Glutamatergic neuron (in vitro differentiated cells): ENCODE measurements at regions not wholly inside any gene's neighbourhood (a gene's known extent, or its start where the extent isn't known, plus 50 kb on each side); places are given as distances from the start of the nearest gene placed in this dataset.
A peak's percentile ranks its signal among the peaks of the same experiment; 100 is the strongest.

Experiments
- DNase-seq: peaks from one replicate; pipeline ENCODE4 v3.0.0; 2022
- H3K27ac Mint-ChIP-seq: one replicate; pipeline ENCODE4 v1.8.0; 2020; ENCODE audit warnings: mild to moderate bottlenecking, mixed read lengths, inconsistent platforms; ENCODE audit not compliant: unreplicated experiment
- H3K27me3 Mint-ChIP-seq: one replicate; pipeline ENCODE4 v1.8.0; 2020; ENCODE audit warnings: mild to moderate bottlenecking, moderate library complexity, mixed read lengths, inconsistent platforms; ENCODE audit not compliant: unreplicated experiment
- H3K36me3 Mint-ChIP-seq: one replicate; pipeline ENCODE4 v1.8.0; 2020; ENCODE audit warnings: mild to moderate bottlenecking, mixed read lengths, inconsistent platforms; ENCODE audit not compliant: unreplicated experiment
- H3K4me1 Mint-ChIP-seq: one replicate; pipeline ENCODE4 v1.8.0; 2020; ENCODE audit warnings: mild to moderate bottlenecking, low read depth, mixed read lengths, inconsistent platforms; ENCODE audit not compliant: unreplicated experiment
- H3K4me3 Mint-ChIP-seq: one replicate; pipeline ENCODE4 v1.8.0; 2020; ENCODE audit warnings: mild to moderate bottlenecking, mixed read lengths, inconsistent platforms; ENCODE audit not compliant: unreplicated experiment
- H3K9me3 Mint-ChIP-seq: one replicate; pipeline ENCODE4 v1.8.0; 2020; ENCODE audit warnings: mild to moderate bottlenecking, moderate library complexity, mixed read lengths, inconsistent platforms; ENCODE audit not compliant: unreplicated experiment
- CTCF ChIP-seq: fragments of 200-600 bp; sonication (generic); IDR thresholded peaks from one replicate; pipeline ENCODE4 v1.5.0; 2021; ENCODE audit not compliant: partially characterized antibody, unreplicated experiment

- TF ChIP-seq CTCF, result peak; percentile 99
- Mint-ChIP-seq H3K9me3 (peaks cover 3% of the 10 kb centered on the region), H3K4me3 (peak overlapping the region; percentile 87), H3K4me1 (peaks cover 25% of the 10 kb centered on the region), H3K36me3 (peaks cover 4% of the 10 kb centered on the region), H3K27me3 (peaks cover 1% of the 10 kb centered on the region), H3K27ac (no peak overlapping the region)
- peak; percentile 86 for DNase-seq
Measured at GRCh38 chr14:96741151-96741977, 55.8 kb upstream of the VRK1 start.

- Mint-ChIP-seq H3K4me3 (no peak overlapping the region), H3K4me1 (peaks cover 37% of the 10 kb centered on the region), H3K27me3 (peaks cover 1% of the 10 kb centered on the region)
Measured at GRCh38 chr14:96744262-96744661, 52.9 kb upstream of the VRK1 start.

GRCh38 chr14:96745500-96746051 lies 51.6 kb upstream of the VRK1 start:
- H3K4me1 Mint-ChIP-seq, result peaks cover 37% of the 10 kb centered on the region
- peaks cover 6% of the 10 kb centered on the region for H3K9me3 Mint-ChIP-seq
- H3K4me3 Mint-ChIP-seq, result no peak overlapping the region
- H3K36me3 Mint-ChIP-seq, result peaks cover 4% of the 10 kb centered on the region
- H3K27me3 Mint-ChIP-seq, result peaks cover 1% of the 10 kb centered on the region
- no peak for TF ChIP-seq CTCF
- DNase-seq, result no peak
- H3K27ac Mint-ChIP-seq, result no peak overlapping the region

More at GRCh38 chr14:96744262-96744661, 52.9 kb upstream of the VRK1 start:
- no peak for TF ChIP-seq CTCF
- Mint-ChIP-seq H3K9me3 (peaks cover 6% of the 10 kb centered on the region), H3K27ac (peak overlapping the region; percentile 72), H3K36me3 (peaks cover 4% of the 10 kb centered on the region)
- no peak for DNase-seq

DNA sequence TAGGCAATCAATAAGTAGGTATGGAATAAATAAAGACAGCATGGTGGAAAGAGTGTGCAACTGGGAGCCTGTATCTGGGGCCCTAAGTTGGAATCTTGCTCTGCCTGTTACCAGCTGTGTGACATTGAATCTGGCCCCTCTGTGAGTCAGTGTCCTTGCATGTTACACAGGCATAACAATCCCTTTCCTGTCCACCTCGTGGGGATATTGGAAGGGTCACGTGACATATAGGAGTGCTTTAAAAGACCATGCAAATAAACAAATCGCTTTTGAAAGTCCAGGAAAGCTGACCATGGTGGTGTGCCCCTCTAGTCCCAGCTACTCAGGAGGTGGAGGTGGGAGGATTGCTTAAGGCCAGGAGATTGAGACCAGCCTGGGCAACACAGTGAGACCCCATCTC lies 51.1 kb upstream of the VRK1 start:
- H3K4me1 Mint-ChIP-seq, result peaks cover 37% of the 10 kb centered on the region
- H3K36me3 Mint-ChIP-seq, result peaks cover 4% of the 10 kb centered on the region
- H3K4me3 Mint-ChIP-seq, result no peak overlapping the region
- no peak for TF ChIP-seq CTCF
- H3K27ac Mint-ChIP-seq, result no peak overlapping the region
- no peak for DNase-seq
- H3K9me3 Mint-ChIP-seq, result peaks cover 6% of the 10 kb centered on the region
- peaks cover 5% of the 10 kb centered on the region for H3K27me3 Mint-ChIP-seq

GRCh38 chr14:96747006-96747405 lies 50.2 kb upstream of the VRK1 start:
- Mint-ChIP-seq H3K4me3 (no peak overlapping the region), H3K36me3 (peaks cover 4% of the 10 kb centered on the region), H3K27me3 (peaks cover 5% of the 10 kb centered on the region), H3K9me3 (peaks cover 6% of the 10 kb centered on the region), H3K4me1 (peaks cover 36% of the 10 kb centered on the region), H3K27ac (no peak overlapping the region)
- TF ChIP-seq CTCF, result no peak
- DNase-seq, result no peak
